NCI-H2227 (cell line): ENCODE measurements at regions not wholly inside any gene's neighbourhood (a gene's known extent, or its start where the extent isn't known, plus 50 kb on each side); places are given as distances from the start of the nearest gene placed in this dataset.

Experiments used
- DNase-seq: peaks from one replicate; lab custom pipeline; 2025; ENCODE audit not compliant: unreplicated experiment; lab: John Stamatoyannopoulos, UW

DNA sequence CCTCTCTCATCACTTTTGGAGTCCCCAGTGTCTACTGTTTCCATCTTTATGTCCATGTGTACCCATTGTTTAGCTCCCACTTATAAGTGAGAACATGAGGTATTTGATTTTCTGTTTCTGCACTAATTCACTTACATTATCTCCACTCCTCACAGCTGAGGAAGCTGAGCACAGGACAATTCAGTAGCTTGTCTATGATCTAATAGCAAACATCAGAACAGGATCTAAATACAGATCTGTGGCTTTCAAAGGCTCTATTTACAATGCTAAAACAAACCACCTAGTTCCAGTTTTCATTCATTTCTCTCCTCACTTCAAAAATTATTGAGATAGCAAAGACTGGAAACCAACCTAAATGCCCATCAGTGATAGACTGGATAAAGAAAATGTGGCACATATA, 52.0 kb upstream of the DDX18 start:
- no peak for DNase-seq

GRCh38 chr2:117763804-117764203, 50.7 kb upstream of the DDX18 start:
- DNase-seq: no peak
